ENCODE measurements at regions not wholly inside any gene's neighbourhood (a gene's known extent, or its start where the extent isn't known, plus 50 kb on each side); places are given as distances from the start of the nearest gene placed in this dataset.
"Not testable (repeated sequence)": the region's sequence is repeated elsewhere in the genome, so short reads cannot be mapped to it uniquely, and the experiment has no call there.

DNA sequence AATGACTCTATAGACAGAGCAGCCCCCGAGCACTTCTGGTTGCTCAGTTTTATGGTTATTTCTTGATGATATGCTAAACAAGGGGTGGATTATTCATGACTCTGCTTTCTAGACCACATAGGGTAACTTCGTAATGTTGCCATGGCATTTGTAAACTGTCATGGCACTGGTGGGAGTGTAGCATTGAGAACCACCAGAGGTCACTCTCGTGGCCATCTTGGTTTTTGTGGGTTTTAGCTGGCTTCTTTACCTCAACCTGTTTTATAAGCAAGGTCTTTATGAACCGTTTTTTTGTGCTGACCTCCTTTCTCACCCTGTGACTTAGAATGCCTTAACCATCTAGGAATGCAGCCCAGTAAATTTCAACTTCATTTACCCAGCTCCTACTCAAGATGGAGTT is 1036.2 kb upstream of the FLRT2 start:
- H3K27me3 ChIP-seq: no peaks in the 10 kb centered on the region
- no peaks in the 10 kb centered on the region for H3K4me1 ChIP-seq
- ATAC-seq: no peak
- TF ChIP-seq, protein P1, sequence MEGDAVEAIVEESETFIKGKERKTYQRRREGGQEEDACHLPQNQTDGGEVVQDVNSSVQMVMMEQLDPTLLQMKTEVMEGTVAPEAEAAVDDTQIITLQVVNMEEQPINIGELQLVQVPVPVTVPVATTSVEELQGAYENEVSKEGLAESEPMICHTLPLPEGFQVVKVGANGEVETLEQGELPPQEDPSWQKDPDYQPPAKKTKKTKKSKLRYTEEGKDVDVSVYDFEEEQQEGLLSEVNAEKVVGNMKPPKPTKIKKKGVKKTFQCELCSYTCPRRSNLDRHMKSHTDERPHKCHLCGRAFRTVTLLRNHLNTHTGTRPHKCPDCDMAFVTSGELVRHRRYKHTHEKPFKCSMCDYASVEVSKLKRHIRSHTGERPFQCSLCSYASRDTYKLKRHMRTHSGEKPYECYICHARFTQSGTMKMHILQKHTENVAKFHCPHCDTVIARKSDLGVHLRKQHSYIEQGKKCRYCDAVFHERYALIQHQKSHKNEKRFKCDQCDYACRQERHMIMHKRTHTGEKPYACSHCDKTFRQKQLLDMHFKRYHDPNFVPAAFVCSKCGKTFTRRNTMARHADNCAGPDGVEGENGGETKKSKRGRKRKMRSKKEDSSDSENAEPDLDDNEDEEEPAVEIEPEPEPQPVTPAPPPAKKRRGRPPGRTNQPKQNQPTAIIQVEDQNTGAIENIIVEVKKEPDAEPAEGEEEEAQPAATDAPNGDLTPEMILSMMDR (IDR thresholded peaks at IDR 0.05): no peak
- no peak overlapping the region for H3K4me3 ChIP-seq
- no peak for DNase-seq
- no peaks in the 10 kb centered on the region for H3K9me3 ChIP-seq
- H3K36me3 ChIP-seq: no peaks in the 10 kb centered on the region
- no peak overlapping the region for H3K27ac ChIP-seq
- intact Hi-C loops (cut with DNase I): no loop called here

DNA sequence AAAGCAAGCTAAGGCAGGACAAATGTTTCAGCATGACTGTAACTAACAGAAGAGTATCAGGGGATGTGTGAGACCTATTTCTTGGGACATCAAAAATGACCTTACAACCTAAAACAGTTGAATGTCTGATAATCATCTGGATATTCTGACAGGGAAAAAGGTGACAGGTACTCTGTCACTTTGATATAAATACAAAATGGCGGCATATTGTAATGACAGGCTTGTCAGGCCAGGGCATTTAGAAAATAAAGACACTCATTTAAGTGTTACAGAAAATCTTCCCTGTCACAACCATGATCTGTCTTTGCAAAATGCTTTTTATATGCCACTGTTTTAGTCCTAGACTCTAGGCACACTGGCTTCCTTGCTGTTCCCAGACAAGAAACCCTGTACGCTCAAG is 1033.3 kb upstream of the FLRT2 start:
- intact Hi-C loops (cut with DNase I): no loop called here
- no peak for DNase-seq

DNA sequence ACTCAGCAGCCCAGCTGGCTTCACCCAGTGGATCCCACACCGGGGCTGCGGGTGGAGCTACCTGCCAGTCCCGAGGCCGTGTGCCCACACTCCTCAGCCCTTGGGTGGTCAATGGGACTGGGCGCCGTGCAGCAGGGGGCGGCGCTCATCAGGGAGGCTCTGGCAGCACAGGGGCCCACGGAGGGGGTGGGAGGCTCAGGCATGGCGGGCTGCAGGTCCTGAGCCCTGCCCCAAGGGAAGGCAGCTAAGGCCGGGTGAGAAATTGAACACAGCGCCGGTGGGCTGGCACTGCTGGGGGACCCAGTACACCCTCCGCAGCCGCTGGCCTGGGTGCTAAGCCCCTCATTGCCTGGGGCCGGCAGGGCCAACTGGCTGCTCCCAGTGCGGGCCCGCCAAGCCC is 1017.1 kb upstream of the FLRT2 start:
- ATAC-seq; H3K4me1 ChIP-seq; H3K27ac ChIP-seq; H3K36me3 ChIP-seq; H3K27me3 ChIP-seq; DNase-seq; intact Hi-C loops (cut with DNase I); H3K9me3 ChIP-seq; H3K4me3 ChIP-seq: not testable (repeated sequence)

More for the DNA sequence above, 1033.3 kb upstream of the FLRT2 start:
- Histone ChIP-seq H3K27ac (no peak overlapping the region), H3K4me3 (no peak overlapping the region), H3K27me3 (no peaks in the 10 kb centered on the region), H3K4me1 (no peaks in the 10 kb centered on the region), H3K36me3 (no peaks in the 10 kb centered on the region), H3K9me3 (no peaks in the 10 kb centered on the region)
- TF ChIP-seq, protein P1 (IDR thresholded peaks at IDR 0.05): no peak
- ATAC-seq: no peak

DNA sequence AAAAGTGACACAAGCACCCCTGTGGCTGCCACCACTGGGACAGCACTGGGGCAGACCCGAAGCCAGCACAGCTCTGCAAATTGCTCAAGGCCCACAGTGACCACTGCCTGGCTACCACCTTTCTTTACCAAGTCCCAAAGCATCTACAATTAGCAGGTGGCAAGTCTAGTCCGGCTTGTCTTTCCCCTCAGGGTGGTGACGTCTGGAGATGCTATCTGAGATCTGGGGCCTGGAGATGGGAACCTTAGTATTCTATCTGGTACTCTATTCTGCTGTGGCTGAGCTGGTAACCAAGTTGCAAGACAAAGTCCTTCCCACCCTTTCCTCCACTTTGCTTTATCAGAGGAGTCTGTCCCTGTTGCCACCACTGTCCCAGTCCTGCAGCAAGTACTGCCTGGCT is 1010.1 kb upstream of the FLRT2 start:
- ATAC-seq (no peak), DNase-seq (no peak)
- Histone ChIP-seq H3K4me1 (no peaks in the 10 kb centered on the region), H3K4me3 (no peak overlapping the region), H3K27me3 (no peaks in the 10 kb centered on the region), H3K9me3 (no peaks in the 10 kb centered on the region), H3K36me3 (no peaks in the 10 kb centered on the region), H3K27ac (no peak overlapping the region)
- intact Hi-C loops (cut with DNase I): no loop called here
- TF ChIP-seq, protein P1 (IDR thresholded peaks at IDR 0.05): no peak

DNA sequence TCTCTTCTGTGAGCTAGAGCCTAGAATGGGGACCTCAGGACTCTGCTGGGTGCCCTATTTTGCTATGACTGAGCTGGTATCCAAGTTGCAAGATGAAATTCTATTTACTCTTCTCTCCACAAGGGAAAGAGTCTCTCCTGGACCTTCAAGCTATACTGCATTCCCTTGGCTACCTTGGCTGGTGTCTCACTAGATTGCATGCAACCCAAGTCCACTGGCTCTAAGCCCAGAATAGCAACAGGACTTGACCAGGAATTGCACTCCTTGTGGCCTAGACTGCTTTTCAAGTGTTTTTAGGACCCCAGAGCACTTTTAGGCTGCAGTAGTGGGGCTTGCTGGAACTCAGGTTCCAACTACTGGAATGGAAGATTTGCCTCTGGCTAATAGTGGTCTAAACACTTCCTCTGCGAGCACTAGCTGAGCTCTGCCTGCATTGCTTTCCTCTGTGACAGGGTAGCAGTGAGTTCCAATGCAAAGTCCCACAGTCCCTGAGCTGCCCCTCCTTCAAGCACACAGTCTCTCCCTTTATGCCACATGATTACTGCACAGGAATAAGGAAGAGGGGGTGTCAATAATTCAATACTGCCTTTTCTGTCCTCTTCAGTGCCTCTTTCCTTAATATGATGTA is 1009.1 kb upstream of the FLRT2 start:
- Histone ChIP-seq H3K4me1 (no peaks in the 10 kb centered on the region), H3K9me3 (no peaks in the 10 kb centered on the region), H3K36me3 (no peaks in the 10 kb centered on the region), H3K27ac (no peak overlapping the region), H3K4me3 (no peak overlapping the region), H3K27me3 (no peaks in the 10 kb centered on the region)
- intact Hi-C loops (cut with DNase I): no loop called here
- no peak for ATAC-seq
- no peak for DNase-seq
- TF ChIP-seq, protein P1 (IDR thresholded peaks at IDR 0.05): no peak

DNA sequence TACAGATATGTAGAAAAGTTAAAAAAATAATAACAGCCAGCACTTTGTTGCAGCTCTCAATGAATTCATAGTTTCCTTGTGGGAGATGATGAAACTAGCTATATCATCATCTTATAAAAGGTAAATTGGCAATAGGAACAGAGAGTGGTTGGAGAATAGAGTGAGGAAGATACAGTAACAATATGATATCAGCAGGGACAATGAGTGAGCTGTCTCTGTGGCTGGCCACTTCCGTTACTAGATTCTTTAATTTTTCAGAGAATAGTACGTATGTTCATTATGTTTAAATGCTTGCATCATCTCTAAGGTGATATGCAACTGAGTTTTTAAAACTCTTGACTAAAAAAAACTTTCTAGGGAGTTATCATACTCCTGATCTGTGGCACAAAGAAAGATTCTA is 1006.2 kb upstream of the FLRT2 start:
- H3K4me1 ChIP-seq: no peaks in the 10 kb centered on the region
- no peaks in the 10 kb centered on the region for H3K36me3 ChIP-seq

More for the DNA sequence above, 1006.2 kb upstream of the FLRT2 start:
- DNase-seq (no peak), ATAC-seq (no peak)
- Histone ChIP-seq H3K9me3 (no peaks in the 10 kb centered on the region), H3K27me3 (no peaks in the 10 kb centered on the region), H3K4me3 (no peak overlapping the region), H3K27ac (no peak overlapping the region)
- TF ChIP-seq, protein P1 (IDR thresholded peaks at IDR 0.05): no peak
- intact Hi-C loops (cut with DNase I): no loop called here
